ENCODE measurements at regions not wholly inside any gene's neighbourhood (a gene's known extent, or its start where the extent isn't known, plus 50 kb on each side); places are given as distances from the start of the nearest gene placed in this dataset.
A peak's percentile ranks its signal among the peaks of the same experiment; 100 is the strongest.
"Not testable (repeated sequence)": the region's sequence is repeated elsewhere in the genome, so short reads cannot be mapped to it uniquely, and the experiment has no call there.

DNA sequence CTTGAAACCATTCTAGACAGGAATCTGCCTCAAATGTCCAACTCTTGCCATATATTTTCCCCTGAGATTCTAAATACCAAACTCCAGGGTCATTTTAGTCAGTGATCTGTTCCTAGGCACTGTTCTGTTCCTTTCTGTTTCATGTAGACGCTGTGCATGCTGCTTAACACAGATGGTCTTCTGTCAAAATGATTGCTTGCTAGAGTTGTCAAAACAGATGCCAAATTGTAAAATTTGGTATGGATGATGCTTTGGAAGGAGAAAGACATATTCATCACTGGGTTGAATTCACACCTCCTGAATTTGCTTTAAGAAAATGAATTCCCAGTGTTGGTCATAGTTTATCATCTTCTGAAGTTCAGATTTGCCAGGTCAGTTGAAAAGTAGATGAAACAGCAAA, 425.9 kb downstream of the ETS1 start:
- DNase-seq (ENCODE audit: insufficient read length) (no peak), FAIRE-seq (peak; percentile 36)
- TF ChIP-seq TAF1 (IDR thresholded peaks at IDR 0.05; ENCODE audit: borderline replicate concordance, low read depth, low read length) (no peak), POLR2A (IDR thresholded peaks at IDR 0.05; ENCODE audit: low read depth, low read length) (no peak), POLR2AphosphoS5 (IDR thresholded peaks at IDR 0.05; ENCODE audit: low read depth, low read length) (no peak)

DNA sequence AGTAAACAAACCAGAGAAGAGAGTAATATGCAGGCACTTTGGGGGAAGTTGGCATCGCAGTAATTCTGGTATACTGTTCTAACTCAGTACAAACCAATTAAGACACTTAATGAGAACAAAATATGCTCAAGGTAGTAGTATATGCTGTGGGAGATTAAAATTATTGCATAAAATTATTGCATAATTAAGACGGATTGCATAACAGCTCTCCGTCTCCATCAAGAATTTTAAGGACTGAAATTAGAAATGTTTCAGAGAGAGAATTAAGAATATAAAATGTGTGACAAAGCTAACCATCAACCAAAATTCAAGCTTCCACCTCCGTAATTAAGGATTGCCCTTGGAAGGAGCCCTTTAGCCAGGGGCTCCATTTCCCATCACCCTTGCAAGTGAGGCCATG, 428.5 kb downstream of the ETS1 start:
- FAIRE-seq: no peak
- TF ChIP-seq TAF1 (IDR thresholded peaks at IDR 0.05; ENCODE audit: borderline replicate concordance, low read depth, low read length) (no peak), POLR2AphosphoS5 (IDR thresholded peaks at IDR 0.05; ENCODE audit: low read depth, low read length) (no peak), POLR2A (IDR thresholded peaks at IDR 0.05; ENCODE audit: low read depth, low read length) (no peak)
- no peak for DNase-seq (ENCODE audit: insufficient read length)

- DNase-seq (ENCODE audit: insufficient read length) (no peak), FAIRE-seq (peak; percentile 91)
- no peak for TF ChIP-seq TAF1 (IDR thresholded peaks at IDR 0.05; ENCODE audit: borderline replicate concordance, low read depth, low read length)
- TF ChIP-seq POLR2A (IDR thresholded peaks at IDR 0.05; ENCODE audit: low read depth, low read length): no peak
- no peak for TF ChIP-seq POLR2AphosphoS5 (IDR thresholded peaks at IDR 0.05; ENCODE audit: low read depth, low read length)
Observed at GRCh38 chr11:128157423-128158298, 429.7 kb downstream of the ETS1 start.

GRCh38 chr11:128156486-128156885, 430.9 kb downstream of the ETS1 start:
- DNase-seq (ENCODE audit: insufficient read length) (no peak), FAIRE-seq (no peak)
- TF ChIP-seq POLR2A (IDR thresholded peaks at IDR 0.05; ENCODE audit: low read depth, low read length): no peak
- TF ChIP-seq POLR2AphosphoS5 (IDR thresholded peaks at IDR 0.05; ENCODE audit: low read depth, low read length): no peak
- no peak for TF ChIP-seq TAF1 (IDR thresholded peaks at IDR 0.05; ENCODE audit: borderline replicate concordance, low read depth, low read length)

- TF ChIP-seq TAF1 (IDR thresholded peaks at IDR 0.05; ENCODE audit: borderline replicate concordance, low read depth, low read length): no peak
- no peak for TF ChIP-seq POLR2AphosphoS5 (IDR thresholded peaks at IDR 0.05; ENCODE audit: low read depth, low read length)
- no peak for TF ChIP-seq POLR2A (IDR thresholded peaks at IDR 0.05; ENCODE audit: low read depth, low read length)
- no peak for FAIRE-seq
Observed at GRCh38 chr11:128155590-128155989, 431.8 kb downstream of the ETS1 start.

GRCh38 chr11:128153697-128154048, 433.7 kb downstream of the ETS1 start:
- DNase-seq (ENCODE audit: insufficient read length): no peak
- FAIRE-seq: no peak
- no peak for TF ChIP-seq POLR2A (IDR thresholded peaks at IDR 0.05; ENCODE audit: low read depth, low read length)
- TF ChIP-seq POLR2AphosphoS5 (IDR thresholded peaks at IDR 0.05; ENCODE audit: low read depth, low read length): no peak
- no peak for TF ChIP-seq TAF1 (IDR thresholded peaks at IDR 0.05; ENCODE audit: borderline replicate concordance, low read depth, low read length)

More at GRCh38 chr11:128155590-128155989, 431.8 kb downstream of the ETS1 start:
- no peak for DNase-seq (ENCODE audit: insufficient read length)

GRCh38 chr11:128152796-128153696, 434.3 kb downstream of the ETS1 start:
- DNase-seq (ENCODE audit: insufficient read length) (no peak), FAIRE-seq (no peak)
- TF ChIP-seq TAF1 (IDR thresholded peaks at IDR 0.05; ENCODE audit: borderline replicate concordance, low read depth, low read length): no peak
- TF ChIP-seq POLR2AphosphoS5 (IDR thresholded peaks at IDR 0.05; ENCODE audit: low read depth, low read length): no peak
- no peak for TF ChIP-seq POLR2A (IDR thresholded peaks at IDR 0.05; ENCODE audit: low read depth, low read length)

DNA sequence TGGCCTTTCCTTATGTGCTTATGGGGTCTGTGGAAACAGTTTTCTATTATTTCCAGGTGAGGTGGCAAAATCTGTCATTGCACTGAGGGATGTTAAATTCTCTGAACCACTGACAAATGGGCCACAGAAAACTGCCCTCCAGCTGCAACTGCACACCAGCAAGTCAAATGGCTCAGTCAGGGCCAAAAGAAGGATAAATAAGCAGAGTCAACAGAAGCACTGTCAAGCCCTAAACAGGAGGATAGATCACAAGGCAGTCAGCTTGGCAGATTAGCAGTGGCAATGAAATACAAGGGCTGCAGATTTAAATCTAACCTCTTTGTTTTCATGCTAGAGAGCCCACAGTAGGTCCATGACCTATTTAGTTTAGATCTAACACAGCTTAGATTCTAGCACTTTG, 435.6 kb downstream of the ETS1 start:
- no peak for DNase-seq (ENCODE audit: insufficient read length)
- TF ChIP-seq TAF1 (IDR thresholded peaks at IDR 0.05; ENCODE audit: borderline replicate concordance, low read depth, low read length) (no peak), POLR2AphosphoS5 (IDR thresholded peaks at IDR 0.05; ENCODE audit: low read depth, low read length) (no peak)
- no peak for FAIRE-seq

- TF ChIP-seq TAF1 (IDR thresholded peaks at IDR 0.05; ENCODE audit: borderline replicate concordance, low read depth, low read length) (no peak), POLR2A (IDR thresholded peaks at IDR 0.05; ENCODE audit: low read depth, low read length) (no peak), POLR2AphosphoS5 (IDR thresholded peaks at IDR 0.05; ENCODE audit: low read depth, low read length) (no peak)
- no peak for DNase-seq (ENCODE audit: insufficient read length)
- no peak for FAIRE-seq
Observed at GRCh38 chr11:128151338-128151737, 436.0 kb downstream of the ETS1 start.

DNA sequence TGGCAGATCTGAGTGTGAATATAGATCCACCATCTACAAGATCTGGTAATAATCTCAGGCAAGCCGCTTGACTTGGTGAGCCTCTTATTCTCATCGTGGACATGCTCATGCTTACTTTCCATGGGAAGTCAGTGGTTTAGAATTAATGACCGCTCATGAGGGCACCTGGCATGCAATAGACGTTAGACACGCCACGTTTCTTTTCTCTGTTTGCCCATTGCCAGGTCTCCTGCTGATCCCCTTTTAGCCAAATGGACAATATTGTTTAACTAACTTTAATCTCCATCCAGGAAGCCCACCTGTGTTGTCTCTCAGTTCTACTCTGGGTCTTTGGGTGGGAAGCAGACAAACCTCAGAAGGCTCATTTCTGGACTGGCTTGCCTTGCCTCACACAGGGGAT, 439.1 kb downstream of the ETS1 start:
- no peak for DNase-seq (ENCODE audit: insufficient read length)
- TF ChIP-seq POLR2AphosphoS5 (IDR thresholded peaks at IDR 0.05; ENCODE audit: low read depth, low read length): no peak
- no peak for FAIRE-seq

GRCh38 chr11:128146926-128147605, 440.3 kb downstream of the ETS1 start:
- DNase-seq (ENCODE audit: insufficient read length) (no peak), FAIRE-seq (no peak)
- TF ChIP-seq TAF1 (IDR thresholded peaks at IDR 0.05; ENCODE audit: borderline replicate concordance, low read depth, low read length) (no peak), POLR2AphosphoS5 (IDR thresholded peaks at IDR 0.05; ENCODE audit: low read depth, low read length) (no peak), POLR2A (IDR thresholded peaks at IDR 0.05; ENCODE audit: low read depth, low read length) (no peak)

DNA sequence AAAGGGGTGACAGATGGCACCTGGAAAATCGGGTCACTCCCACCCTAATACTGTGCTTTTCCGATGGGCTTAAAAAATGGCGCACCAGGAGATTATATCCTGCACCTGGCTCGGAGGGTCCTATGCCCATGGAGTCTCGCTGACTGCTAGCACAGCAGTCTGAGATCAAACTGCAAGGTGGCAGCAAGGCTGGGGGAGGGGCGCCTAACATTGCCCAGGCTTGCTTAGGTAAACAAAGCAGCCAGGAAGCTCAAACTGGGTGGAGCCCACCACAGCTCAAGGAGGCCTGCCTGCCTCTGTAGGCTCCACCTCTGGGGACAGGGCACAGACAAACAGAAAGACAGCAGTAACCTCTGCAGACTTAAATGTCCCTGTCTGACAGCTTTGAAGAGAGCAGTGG, 447.1 kb downstream of the ETS1 start:
- not testable (repeated sequence) for DNase-seq (ENCODE audit: insufficient read length); FAIRE-seq
